Fibroblast of gingiva (primary cell): ENCODE measurements at regions not wholly inside any gene's neighbourhood (a gene's known extent, or its start where the extent isn't known, plus 50 kb on each side); places are given as distances from the start of the nearest gene placed in this dataset.
"Not testable (repeated sequence)": the region's sequence is repeated elsewhere in the genome, so short reads cannot be mapped to it uniquely, and the experiment has no call there.

Experiments
- DNase-seq: peaks from one replicate; pipeline ENCODE4 v3.0.0-alpha.2; 2011; ENCODE audit warnings: low read depth

- DNase-seq = no peak
These were observed 436.7 kb downstream of the DAD1 start for GRCh38 chr14:22152161-22152870.

- DNase-seq = no peak
These were observed 437.9 kb downstream of the DAD1 start for GRCh38 chr14:22151121-22151520.

GRCh38 chr14:22149058-22149457 is 440.0 kb downstream of the DAD1 start:
- DNase-seq = no peak

DNA sequence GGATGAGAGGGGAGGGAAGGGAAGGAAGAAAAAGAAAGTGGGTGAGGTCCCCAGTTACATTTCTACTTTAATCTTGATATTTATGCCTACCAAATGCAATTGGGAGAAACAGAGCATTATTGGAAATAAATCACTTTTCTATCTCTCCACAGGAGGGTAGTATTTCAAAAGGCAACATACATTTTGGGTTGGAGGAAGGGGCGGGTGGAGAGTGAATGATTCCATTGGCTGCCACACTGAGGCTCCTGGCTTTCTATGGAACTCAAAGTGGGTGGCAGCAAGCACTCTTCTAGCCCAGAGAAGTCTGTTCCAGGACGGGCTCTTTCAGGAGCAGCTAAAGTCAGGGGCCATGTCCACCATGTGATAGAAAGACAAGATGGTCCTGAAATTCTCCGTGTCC is 441.3 kb downstream of the DAD1 start:
- DNase-seq = no peak

DNA sequence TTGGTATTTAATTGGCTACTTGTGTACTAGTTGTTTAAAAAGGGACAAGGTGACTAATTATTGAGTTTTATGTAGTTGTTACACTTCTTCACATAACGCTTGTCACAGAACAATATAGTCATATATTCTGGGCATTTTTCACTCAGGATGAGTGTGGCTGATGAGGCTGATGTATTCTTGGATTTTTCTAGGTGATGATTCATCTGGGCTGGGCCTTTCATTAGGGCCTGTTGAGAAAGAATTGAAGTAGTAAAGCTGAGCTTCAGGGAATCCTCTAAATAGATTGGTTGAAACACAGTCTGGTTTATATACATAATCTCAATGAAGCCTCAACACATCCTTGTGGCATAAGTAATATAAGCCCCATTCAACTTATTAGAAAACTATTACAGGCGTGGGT is 445.7 kb downstream of the DAD1 start:
- no peak for DNase-seq

- no peak for DNase-seq
These were observed 448.4 kb downstream of the DAD1 start for GRCh38 chr14:22140633-22141032.

DNA sequence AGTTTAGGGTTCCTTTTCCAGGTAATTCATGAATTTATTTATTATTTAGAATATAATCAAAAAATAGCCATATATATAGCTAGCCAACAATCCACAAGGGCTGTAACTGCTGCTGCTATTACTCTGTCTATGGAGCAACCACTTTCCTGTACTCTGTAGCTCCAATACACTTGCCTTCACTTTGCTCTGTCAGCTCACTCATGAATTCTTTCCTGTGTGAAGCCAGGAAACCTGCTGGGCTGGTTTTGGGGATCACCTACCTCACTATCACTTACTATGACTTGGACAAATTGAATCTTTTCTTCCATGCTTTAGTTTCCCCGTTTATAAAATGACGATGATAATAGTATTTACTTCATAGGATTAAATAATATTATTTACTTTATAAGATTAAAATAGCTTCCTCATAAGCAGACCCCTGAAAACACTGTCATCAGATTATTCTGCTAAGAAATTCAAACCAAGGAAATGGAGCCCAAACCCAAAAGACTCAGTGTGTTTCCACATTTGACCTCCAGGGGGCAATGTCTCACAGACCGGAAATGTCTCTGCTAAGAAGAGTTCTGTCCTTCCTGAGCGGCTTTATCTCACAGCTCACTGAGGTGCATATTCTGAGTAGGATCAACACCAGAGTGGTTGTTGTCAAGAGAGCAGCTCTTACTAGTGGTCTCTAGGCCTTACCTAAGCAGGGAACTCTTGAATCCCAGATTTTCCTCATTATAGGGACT is 457.1 kb downstream of the DAD1 start:
- DNase-seq = no peak

- no peak for DNase-seq
These were observed 450.5 kb upstream of the OR4E1 start for GRCh38 chr14:22124073-22124613.

GRCh38 chr14:22122829-22123560 is 449.4 kb upstream of the OR4E1 start:
- DNase-seq = no peak

DNA sequence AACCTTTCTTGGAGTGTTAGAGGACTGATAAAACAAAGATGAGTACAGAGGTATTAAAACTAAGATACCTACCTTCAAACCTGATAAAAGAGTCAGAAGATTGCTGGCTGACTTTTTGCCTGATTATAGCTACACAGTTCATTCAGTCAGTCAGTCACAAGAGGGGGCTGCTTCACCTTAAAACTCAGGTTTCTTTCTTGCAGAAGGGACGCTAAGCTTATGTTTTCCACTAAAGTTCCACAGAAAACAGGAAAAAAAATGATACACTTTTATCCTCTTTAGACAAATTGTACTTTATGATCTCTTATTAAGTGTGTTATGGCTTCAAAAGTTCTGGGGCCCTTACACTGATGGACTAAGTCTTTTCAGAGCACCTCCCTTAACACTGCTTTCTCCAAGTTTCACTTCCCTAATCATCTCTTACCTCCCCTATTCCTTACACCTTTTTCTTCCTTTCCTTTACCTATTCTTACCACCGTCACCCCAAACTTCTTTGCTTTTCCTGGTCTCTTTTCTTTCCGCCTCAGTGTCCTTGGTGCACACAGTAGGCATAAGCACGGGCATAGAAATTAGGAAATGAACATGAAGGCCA is 448.7 kb upstream of the OR4E1 start:
- DNase-seq = no peak

DNA sequence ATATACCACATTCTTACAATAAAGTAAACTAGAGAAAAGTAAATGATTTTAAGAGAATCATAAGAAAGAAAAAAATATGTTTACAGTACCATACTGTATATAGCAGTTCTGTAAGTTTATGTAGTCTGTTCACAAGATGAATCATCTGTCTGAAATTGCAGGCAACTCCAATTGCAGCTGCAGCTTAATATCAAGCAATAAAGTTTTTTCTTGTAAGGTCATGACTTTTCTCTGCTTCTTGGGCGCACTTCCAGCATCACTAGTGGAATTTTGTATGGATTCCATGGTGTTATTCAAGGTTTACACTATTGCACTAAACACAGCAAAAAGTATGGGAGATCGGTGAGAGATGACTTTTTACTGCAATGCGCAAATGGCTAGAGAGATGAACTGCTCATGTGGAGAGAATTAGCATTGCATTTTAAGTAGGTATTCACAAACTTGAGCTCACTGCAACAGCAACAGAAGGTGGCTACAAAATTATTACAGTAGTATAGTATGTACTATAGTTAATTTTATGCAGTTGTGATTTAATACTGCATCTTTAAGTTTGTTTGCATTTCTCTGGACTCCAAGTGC is 445.4 kb upstream of the OR4E1 start:
- DNase-seq = no peak

DNA sequence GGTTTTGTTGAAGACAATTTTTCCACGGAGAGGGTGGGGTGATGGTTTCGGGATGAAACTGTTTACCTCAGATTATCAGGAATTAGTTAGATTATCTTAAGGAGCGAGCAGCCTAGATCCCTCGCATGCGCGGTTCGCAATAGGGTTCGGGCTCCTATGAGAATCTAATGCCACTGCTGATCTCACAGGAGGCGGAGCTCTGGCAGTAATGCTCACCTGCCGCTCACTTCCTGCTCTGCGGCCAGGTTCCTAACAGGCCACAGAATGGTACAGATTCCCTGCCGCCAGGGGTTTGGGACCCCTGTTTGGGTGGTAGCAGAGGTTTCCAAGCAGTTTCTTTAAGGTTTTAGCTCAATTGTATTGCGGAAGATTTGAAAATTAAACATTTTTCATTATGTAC is 439.8 kb upstream of the OR4E1 start:
- DNase-seq = no peak

DNA sequence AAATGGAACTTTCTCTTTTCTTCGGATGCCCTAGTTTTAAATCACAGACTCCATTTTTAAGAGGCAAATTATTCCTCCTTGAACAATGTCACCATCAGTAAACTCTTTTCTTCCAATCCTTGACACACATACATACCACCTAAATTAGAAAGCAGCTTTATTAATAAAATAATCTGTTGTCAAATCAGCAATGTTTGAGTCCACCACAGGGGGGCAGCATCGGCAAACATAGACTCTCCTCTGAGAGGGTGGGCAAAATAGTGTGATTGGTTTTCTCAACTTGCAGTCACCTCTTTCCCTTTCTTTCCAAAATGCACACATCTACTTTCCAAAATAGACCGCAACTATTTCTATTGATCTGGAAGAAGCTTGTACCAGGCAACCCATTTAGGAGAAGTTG is 438.4 kb upstream of the OR4E1 start:
- DNase-seq = no peak

GRCh38 chr14:22107753-22108152 is 434.1 kb upstream of the OR4E1 start:
- DNase-seq = no peak

GRCh38 chr14:22106700-22107697 is 433.4 kb upstream of the OR4E1 start:
- DNase-seq = no peak

DNA sequence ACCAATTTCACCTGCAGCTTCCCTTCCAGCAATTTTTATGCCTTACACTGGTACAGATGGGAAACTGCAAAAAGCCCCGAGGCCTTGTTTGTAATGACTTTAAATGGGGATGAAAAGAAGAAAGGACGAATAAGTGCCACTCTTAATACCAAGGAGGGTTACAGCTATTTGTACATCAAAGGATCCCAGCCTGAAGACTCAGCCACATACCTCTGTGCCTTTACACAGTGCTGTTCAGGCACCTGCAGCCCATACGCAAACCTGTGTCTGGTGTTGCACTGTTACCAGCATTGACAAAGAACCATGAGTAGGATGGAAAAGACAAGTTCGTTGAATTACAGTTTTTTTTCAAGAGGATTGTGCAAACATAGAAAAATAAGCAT is 432.0 kb upstream of the OR4E1 start:
- no peak for DNase-seq

DNA sequence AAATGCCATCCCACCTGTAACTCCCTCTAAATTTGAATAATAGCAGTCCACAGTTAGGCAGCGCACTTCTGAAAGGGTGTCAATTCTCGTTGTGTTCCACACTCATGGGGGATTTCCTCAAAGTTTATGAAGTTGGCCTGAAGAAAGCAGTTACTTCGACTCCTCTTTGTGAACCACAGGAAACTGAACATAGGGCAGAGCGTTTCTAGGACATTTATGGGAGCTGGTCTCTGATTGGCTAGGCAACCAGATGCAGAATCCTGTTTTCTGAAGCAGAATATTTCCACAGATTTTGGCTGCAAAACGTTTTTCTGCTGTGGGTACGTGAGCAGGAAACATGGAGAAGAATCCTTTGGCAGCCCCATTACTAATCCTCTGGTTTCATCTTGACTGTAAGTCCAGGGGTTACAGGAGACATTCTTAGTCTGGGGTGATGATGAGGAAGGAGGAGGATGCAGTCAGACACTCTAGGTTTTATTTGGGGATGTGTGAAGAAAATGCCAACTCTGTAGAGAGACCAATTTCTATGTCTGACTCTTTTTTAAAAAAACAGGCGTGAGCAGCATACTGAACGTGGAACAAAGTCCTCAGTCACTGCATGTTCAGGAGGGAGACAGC is 431.5 kb upstream of the OR4E1 start:
- no peak for DNase-seq

DNA sequence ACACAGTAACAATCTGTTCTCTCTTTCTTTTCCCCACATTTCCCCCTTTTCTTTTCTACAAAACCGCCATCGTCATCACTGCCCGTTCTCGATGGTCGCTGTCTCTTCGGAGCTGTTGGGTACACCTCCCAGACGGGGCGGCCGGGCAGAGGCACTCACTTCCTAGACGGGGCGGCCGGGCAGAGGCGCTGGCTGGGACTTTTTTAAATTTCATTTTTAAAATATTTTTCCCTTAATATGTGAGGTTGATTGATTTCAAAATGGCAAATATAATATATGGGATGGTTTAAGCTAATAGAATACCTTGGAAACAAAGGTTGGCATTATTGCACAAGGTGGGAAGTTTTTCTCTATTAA is 427.1 kb upstream of the OR4E1 start:
- not testable (repeated sequence) for DNase-seq

GRCh38 chr14:22099942-22100763 is 426.5 kb upstream of the OR4E1 start:
- DNase-seq = no peak

GRCh38 chr14:22098435-22098834 is 424.8 kb upstream of the OR4E1 start:
- DNase-seq = no peak
